Duodenal mucosa (tissue), 2 donors: ENCODE measurements at regions not wholly inside any gene's neighbourhood (a gene's known extent, or its start where the extent isn't known, plus 50 kb on each side); places are given as distances from the start of the nearest gene placed in this dataset.

Source experiments
- H3K27ac ChIP-seq: one replicate; pipeline ENCODE4 v1.7.0; 2013; ENCODE audit warnings: low read depth, low read length
- H3K27me3 ChIP-seq, 2 donors: one replicate each; pipeline ENCODE4 v1.7.0; 2013; ENCODE audit warnings: low read length in 2 of 2, control low read depth in 1 of 2; ENCODE audit not compliant: insufficient read depth in 2 of 2, control insufficient read depth in 1 of 2
- H3K36me3 ChIP-seq, 2 donors: one replicate each; pipeline ENCODE4 v1.7.0; 2013; ENCODE audit warnings: low read length in 2 of 2, control low read depth in 1 of 2; ENCODE audit not compliant: insufficient read depth in 2 of 2, control insufficient read depth in 1 of 2
- H3K4me1 ChIP-seq, 2 donors: one replicate each; pipeline ENCODE4 v1.7.0; 2013; ENCODE audit warnings: low read length in 2 of 2, control low read depth in 1 of 2; ENCODE audit not compliant: insufficient read depth in 2 of 2, control insufficient read depth in 1 of 2
- H3K4me3 ChIP-seq, 2 donors: one replicate each; pipeline ENCODE4 v1.7.0; 2013; ENCODE audit warnings: low read length in 2 of 2, low read depth in 1 of 2
- H3K9ac ChIP-seq, 2 donors: one replicate each; pipeline ENCODE4 v1.7.0; 2013; ENCODE audit warnings: low read length in 2 of 2, low read depth in 1 of 2
- H3K9me3 ChIP-seq, 2 donors: one replicate each; pipeline ENCODE4 v1.7.0; 2013; ENCODE audit warnings: low read length in 2 of 2, control low read depth in 1 of 2; ENCODE audit not compliant: control insufficient read depth in 1 of 2

- Histone ChIP-seq H3K36me3 (no peaks in the 10 kb centered on the region), H3K27me3 (no peaks in the 10 kb centered on the region), H3K4me3 (no peak overlapping the region), H3K9me3 (no peaks in the 10 kb centered on the region), H3K9ac (no peak overlapping the region), H3K4me1 (no peaks in the 10 kb centered on the region), H3K27ac (no peak overlapping the region)
Measured at GRCh38 chr1:57483954-57484353, 60.1 kb upstream of the DAB1 start.

- H3K4me3 ChIP-seq = no peak overlapping the region
- H3K27ac ChIP-seq = no peak overlapping the region
- no peaks in the 10 kb centered on the region for H3K4me1 ChIP-seq
- H3K36me3 ChIP-seq = no peaks in the 10 kb centered on the region
- no peaks in the 10 kb centered on the region for H3K9me3 ChIP-seq
- no peak overlapping the region for H3K9ac ChIP-seq
- no peaks in the 10 kb centered on the region for H3K27me3 ChIP-seq
Measured at GRCh38 chr1:57479471-57479870, 55.6 kb upstream of the DAB1 start.

GRCh38 chr1:57475366-57475765 is 51.5 kb upstream of the DAB1 start:
- no peak overlapping the region for H3K27ac ChIP-seq
- no peaks in the 10 kb centered on the region for H3K4me1 ChIP-seq
- H3K36me3 ChIP-seq = no peaks in the 10 kb centered on the region

GRCh38 chr1:57474137-57474750 is 50.4 kb upstream of the DAB1 start:
- Histone ChIP-seq H3K4me3 (no peak overlapping the region), H3K9ac (no peak overlapping the region), H3K9me3 (no peaks in the 10 kb centered on the region), H3K27ac (no peak overlapping the region), H3K36me3 (no peaks in the 10 kb centered on the region), H3K4me1 (no peaks in the 10 kb centered on the region), H3K27me3 (no peaks in the 10 kb centered on the region)

More at GRCh38 chr1:57475366-57475765, 51.5 kb upstream of the DAB1 start:
- H3K9me3 ChIP-seq = no peaks in the 10 kb centered on the region
- H3K4me3 ChIP-seq = no peak overlapping the region
- H3K9ac ChIP-seq = no peak overlapping the region
- no peaks in the 10 kb centered on the region for H3K27me3 ChIP-seq
